GM18867 (cell line): ENCODE measurements at regions not wholly inside any gene's neighbourhood (a gene's known extent, or its start where the extent isn't known, plus 50 kb on each side); places are given as distances from the start of the nearest gene placed in this dataset.

Source experiments
- ATAC-seq: cut with Tn5 transposase; IDR thresholded peaks from one replicate; pipeline ENCODE4 v1.9.1; 2021; ENCODE audit warnings: mild to moderate bottlenecking, moderate library complexity; ENCODE audit not compliant: unreplicated experiment

- no peak for ATAC-seq
Observed at GRCh38 chr15:47624503-47624902, 92.8 kb upstream of the SEMA6D start.

GRCh38 chr15:47639042-47639441 is 78.3 kb upstream of the SEMA6D start:
- ATAC-seq = no peak

- no peak for ATAC-seq
Observed at GRCh38 chr15:47640079-47640478, 77.2 kb upstream of the SEMA6D start.

- no peak for ATAC-seq
Observed at GRCh38 chr15:47640901-47641300, 76.4 kb upstream of the SEMA6D start.

GRCh38 chr15:47644722-47645121 is 72.6 kb upstream of the SEMA6D start:
- ATAC-seq = no peak

- no peak for ATAC-seq
Observed at GRCh38 chr15:47650564-47650963, 66.7 kb upstream of the SEMA6D start.

DNA sequence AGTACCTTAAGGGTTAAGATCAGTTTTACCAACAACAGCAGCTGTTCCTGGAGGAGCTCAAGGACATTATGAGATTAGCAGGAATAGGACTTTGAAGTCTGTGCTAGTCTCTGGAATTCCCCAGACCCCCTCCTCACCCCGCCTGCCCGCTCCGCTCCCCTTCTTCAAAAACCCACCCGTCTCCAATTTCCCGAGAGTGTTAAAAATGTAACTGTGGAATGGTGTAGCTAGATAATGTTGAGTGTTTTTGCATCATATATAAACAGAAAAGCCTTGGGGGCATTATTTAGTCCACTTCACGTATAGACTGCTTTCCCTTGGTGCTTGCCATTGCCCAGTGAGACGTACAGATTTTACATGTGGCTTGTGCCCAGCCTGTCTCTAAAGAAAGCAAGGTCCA is 65.0 kb upstream of the SEMA6D start:
- no peak for ATAC-seq

GRCh38 chr15:47652844-47653243 is 64.5 kb upstream of the SEMA6D start:
- no peak for ATAC-seq

DNA sequence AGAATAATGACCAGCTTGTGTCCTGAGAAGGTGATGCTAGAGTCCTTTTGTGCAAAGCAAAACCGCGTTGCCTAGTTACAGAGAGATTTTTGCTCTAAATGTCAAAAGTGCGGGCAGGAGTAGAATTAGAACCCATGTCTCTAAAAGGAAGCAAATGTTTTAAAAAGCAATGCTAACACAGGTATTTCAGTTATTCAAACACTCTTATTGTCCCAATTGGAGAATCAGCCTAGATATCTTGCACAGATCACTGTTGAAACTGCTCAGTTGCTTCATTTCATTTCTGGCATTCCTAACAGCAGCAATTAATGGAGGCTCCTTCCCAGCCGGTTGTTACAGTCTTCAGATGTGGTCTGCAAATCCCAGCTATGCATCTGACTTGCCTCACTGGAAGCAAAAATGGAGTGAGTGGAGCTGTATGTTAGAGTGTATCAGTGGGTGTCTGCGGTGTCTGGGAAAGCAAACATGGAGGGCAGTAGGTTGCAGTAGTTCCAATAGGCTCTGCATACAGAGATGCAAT is 55.6 kb upstream of the SEMA6D start:
- no peak for ATAC-seq

DNA sequence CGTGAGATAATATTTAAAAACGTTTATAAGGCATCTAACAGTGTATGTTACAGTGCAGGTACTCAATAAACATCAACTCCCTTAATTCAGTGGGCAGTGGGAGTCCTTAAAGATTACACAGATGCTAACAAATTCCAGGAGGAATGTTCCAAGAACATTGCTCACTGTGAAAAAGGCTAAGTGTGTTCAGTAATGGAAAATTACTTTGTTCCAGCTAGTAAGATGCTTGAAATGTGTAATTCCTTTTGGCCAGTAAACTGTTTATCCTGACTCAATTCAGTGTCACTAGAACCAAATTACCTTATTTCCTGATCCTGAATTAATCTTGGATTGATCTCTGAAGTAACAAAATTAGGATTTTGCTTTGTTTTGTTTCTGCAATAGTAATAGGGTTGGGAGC is 54.2 kb upstream of the SEMA6D start:
- ATAC-seq = no peak
